ENCODE measurements at regions not wholly inside any gene's neighbourhood (a gene's known extent, or its start where the extent isn't known, plus 50 kb on each side); places are given as distances from the start of the nearest gene placed in this dataset.
A peak's percentile ranks its signal among the peaks of the same experiment; 100 is the strongest.

- peaks cover 28% of the 10 kb centered on the region for H3K4me1 Mint-ChIP-seq
- H3K4me3 Mint-ChIP-seq = peak overlapping the region; percentile 32
- no peaks in the 10 kb centered on the region for H3K9me3 Mint-ChIP-seq
- H3K36me3 Mint-ChIP-seq = no peaks in the 10 kb centered on the region
- ATAC-seq = peak; percentile 68
- no peaks in the 10 kb centered on the region for H3K27me3 Mint-ChIP-seq
- H3K27ac Mint-ChIP-seq = peak overlapping the region; percentile 44
Measured at GRCh38 chr3:182732232-182733015, 60.9 kb upstream of the ATP11B start.

GRCh38 chr3:182735672-182736071 is 57.6 kb upstream of the ATP11B start:
- Mint-ChIP-seq H3K9me3 (no peaks in the 10 kb centered on the region), H3K27ac (no peak overlapping the region), H3K4me1 (peaks cover 15% of the 10 kb centered on the region), H3K27me3 (peaks cover 9% of the 10 kb centered on the region), H3K4me3 (no peak overlapping the region), H3K36me3 (no peaks in the 10 kb centered on the region)
- no peak for ATAC-seq

GRCh38 chr3:182737825-182738224 is 55.5 kb upstream of the ATP11B start:
- no peak overlapping the region for H3K4me3 Mint-ChIP-seq
- no peaks in the 10 kb centered on the region for H3K36me3 Mint-ChIP-seq
- peaks cover 23% of the 10 kb centered on the region for H3K27me3 Mint-ChIP-seq
- ATAC-seq = no peak
- H3K27ac Mint-ChIP-seq = no peak overlapping the region
- H3K9me3 Mint-ChIP-seq = no peaks in the 10 kb centered on the region
- H3K4me1 Mint-ChIP-seq = peaks cover 1% of the 10 kb centered on the region

- H3K27me3 Mint-ChIP-seq = peaks cover 23% of the 10 kb centered on the region
- no peaks in the 10 kb centered on the region for H3K36me3 Mint-ChIP-seq
- H3K4me3 Mint-ChIP-seq = no peak overlapping the region
- no peaks in the 10 kb centered on the region for H3K9me3 Mint-ChIP-seq
- H3K4me1 Mint-ChIP-seq = no peaks in the 10 kb centered on the region
- no peak overlapping the region for H3K27ac Mint-ChIP-seq
- ATAC-seq = peak; percentile 12
Measured at GRCh38 chr3:182738583-182739411, 54.5 kb upstream of the ATP11B start.

DNA sequence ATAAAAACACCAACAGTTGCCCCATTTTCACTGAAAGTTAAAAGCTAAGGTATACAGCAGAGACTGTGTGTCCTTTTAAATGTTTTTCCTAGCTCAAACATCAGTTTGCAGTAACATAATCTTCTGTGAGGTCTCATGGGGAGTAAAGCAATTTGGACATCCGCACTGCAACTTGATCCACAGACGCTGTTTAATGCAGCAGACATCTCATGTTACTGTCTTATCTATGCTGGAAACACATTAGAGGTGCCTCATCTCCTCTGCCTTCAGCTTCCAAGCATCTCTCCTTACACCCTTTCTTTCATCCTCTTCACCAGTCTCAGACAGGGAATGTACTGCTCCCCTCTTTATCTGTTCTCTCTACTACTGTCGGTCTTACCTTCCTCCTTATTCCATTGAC is 53.7 kb upstream of the ATP11B start:
- no peak for ATAC-seq
- Mint-ChIP-seq H3K4me3 (no peak overlapping the region), H3K27me3 (peaks cover 23% of the 10 kb centered on the region), H3K36me3 (no peaks in the 10 kb centered on the region), H3K27ac (no peak overlapping the region), H3K4me1 (no peaks in the 10 kb centered on the region), H3K9me3 (no peaks in the 10 kb centered on the region)

DNA sequence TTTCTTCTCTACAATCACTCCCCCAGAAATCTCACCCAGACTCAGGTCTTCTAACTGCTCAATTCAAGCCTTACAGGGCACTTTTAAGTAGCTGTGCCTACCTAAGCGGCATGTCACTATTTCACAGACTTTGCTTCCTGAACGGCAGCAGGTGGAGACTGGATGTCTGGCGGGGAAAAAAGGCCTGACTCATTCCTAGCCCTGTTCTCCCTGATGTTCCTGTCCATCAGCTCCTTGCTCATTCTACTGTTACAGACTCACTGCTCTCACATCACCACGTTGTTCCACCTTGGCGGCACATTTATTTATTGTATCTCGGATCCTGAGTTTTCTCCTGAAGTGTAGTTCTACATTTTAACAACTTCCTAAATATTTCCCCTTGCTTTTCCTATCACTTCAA is 52.6 kb upstream of the ATP11B start:
- ATAC-seq = no peak
- Mint-ChIP-seq H3K9me3 (no peaks in the 10 kb centered on the region), H3K27ac (no peak overlapping the region), H3K27me3 (peaks cover 23% of the 10 kb centered on the region), H3K36me3 (no peaks in the 10 kb centered on the region), H3K4me1 (no peaks in the 10 kb centered on the region), H3K4me3 (no peak overlapping the region)

GRCh38 chr3:182741214-182741613 is 52.1 kb upstream of the ATP11B start:
- no peak overlapping the region for H3K4me3 Mint-ChIP-seq
- H3K36me3 Mint-ChIP-seq = no peaks in the 10 kb centered on the region
- H3K27me3 Mint-ChIP-seq = peaks cover 23% of the 10 kb centered on the region
- no peaks in the 10 kb centered on the region for H3K9me3 Mint-ChIP-seq
- H3K27ac Mint-ChIP-seq = no peak overlapping the region
- H3K4me1 Mint-ChIP-seq = no peaks in the 10 kb centered on the region
- ATAC-seq = no peak

Data from stimulated activated memory B cell treated with anti-CD40 and anti-IgM and Interleukin-4, amounts not matched to agents 10 μg/mL and 1 μg/mL and 100 μg/mL, for 72 hours (primary cell).